ENCODE measurements at regions not wholly inside any gene's neighbourhood (a gene's known extent, or its start where the extent isn't known, plus 50 kb on each side); places are given as distances from the start of the nearest gene placed in this dataset.

DNA sequence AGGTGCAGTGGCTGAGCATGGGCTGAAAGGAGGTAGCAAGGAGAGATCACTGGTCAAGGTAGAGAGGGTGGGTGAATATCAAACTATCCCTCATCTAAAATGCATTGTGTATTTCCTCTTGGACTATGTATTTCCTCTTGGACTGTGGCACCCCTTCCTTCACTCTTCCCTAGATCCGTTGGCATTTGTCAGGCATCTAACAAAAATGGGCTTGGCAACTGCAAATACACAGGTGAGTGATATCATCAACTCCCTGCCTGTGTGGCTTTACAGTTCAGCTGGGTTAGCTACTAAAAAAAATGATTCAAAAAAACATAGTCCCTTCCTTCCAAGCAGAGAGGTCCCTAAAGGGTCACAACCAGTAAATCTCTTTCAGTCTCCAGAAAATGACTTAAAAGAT lies 142.8 kb upstream of the FUT8 start:
- no peak overlapping the region for H3K27ac ChIP-seq
- TF ChIP-seq ZFX (IDR thresholded peaks at IDR 0.05), result no peak
- TF ChIP-seq, protein P1, sequence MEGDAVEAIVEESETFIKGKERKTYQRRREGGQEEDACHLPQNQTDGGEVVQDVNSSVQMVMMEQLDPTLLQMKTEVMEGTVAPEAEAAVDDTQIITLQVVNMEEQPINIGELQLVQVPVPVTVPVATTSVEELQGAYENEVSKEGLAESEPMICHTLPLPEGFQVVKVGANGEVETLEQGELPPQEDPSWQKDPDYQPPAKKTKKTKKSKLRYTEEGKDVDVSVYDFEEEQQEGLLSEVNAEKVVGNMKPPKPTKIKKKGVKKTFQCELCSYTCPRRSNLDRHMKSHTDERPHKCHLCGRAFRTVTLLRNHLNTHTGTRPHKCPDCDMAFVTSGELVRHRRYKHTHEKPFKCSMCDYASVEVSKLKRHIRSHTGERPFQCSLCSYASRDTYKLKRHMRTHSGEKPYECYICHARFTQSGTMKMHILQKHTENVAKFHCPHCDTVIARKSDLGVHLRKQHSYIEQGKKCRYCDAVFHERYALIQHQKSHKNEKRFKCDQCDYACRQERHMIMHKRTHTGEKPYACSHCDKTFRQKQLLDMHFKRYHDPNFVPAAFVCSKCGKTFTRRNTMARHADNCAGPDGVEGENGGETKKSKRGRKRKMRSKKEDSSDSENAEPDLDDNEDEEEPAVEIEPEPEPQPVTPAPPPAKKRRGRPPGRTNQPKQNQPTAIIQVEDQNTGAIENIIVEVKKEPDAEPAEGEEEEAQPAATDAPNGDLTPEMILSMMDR (conservative IDR thresholded peaks at IDR 0.05), result no peak

DNA sequence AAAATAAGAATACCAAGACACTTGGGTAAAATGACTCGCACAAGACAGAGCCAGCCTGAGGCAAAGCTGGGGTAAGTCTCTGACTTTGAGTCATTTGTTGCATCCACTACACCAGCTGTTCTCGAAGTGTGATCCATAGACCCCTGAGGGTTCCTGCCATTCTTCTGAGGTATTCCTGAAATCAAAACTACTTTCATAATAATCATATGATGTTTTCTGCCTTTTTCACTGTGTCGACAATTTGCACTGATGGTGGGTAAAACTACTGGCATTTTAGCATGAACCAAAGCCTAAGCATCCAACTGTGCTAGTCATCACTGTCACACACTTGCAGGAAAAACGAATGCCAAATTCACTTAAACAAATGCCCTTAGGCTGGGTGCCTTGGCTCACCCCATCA lies 135.5 kb upstream of the FUT8 start:
- TF ChIP-seq, protein P1 (conservative IDR thresholded peaks at IDR 0.05), result no peak
- TF ChIP-seq ZFX (IDR thresholded peaks at IDR 0.05), result no peak

DNA sequence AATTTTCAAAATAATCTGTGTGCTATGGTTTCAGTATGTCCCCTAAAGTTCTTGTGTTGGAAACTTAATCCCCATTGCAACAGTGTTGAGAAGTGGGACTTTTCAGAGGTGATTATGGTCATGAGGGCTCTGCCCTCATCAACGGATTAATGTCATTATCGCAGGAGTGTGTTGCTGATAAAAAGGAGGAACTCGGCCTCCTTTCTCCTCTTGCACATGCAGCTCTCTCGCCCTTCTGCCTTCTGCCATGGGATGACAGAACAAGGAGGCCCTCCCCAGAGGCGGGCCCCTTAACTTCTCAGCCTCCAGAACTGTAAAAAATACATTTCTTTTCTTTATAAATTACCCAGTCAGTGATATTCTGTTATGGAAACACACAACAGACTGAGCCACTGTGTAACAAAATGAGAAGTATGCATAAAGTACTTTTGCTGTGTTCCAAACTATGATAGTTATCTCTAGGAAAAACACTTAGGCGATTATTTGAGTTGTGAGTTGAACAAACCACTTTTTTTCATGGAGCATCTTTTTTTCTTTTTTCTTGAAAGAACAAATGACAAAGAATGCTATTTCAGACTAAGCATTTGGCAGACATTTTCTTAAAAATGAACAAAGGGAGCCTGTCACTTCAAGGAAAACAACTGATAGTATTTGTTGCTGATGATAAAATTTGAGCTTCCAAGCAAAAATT lies 134.8 kb upstream of the FUT8 start:
- TF ChIP-seq, protein P1 (conservative IDR thresholded peaks at IDR 0.05), result no peak
- no peak for TF ChIP-seq ZFX (IDR thresholded peaks at IDR 0.05)
- H3K27ac ChIP-seq, result no peak overlapping the region

More for the DNA sequence above, 135.5 kb upstream of the FUT8 start:
- H3K27ac ChIP-seq, result no peak overlapping the region

DNA sequence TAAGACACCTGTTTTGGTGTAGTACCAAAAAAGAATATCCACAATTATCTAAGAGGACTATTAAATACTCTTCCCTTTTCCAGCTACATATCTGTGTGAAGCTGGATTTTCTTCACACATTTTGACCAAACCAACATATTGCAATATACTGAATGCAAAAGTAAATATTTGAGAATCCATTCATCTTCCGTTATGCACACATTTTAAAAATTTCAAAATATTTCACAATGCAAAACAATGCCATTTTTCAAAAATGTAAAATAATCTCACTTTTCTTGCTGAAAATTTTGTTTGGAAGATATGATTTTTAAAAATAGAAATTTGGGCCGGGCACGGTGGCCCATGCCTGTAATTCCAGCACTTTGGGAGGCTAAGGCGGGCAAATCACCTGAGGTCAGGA lies 133.9 kb upstream of the FUT8 start:
- no peak for TF ChIP-seq ZFX (IDR thresholded peaks at IDR 0.05)
- TF ChIP-seq, protein P1 (conservative IDR thresholded peaks at IDR 0.05), result no peak

DNA sequence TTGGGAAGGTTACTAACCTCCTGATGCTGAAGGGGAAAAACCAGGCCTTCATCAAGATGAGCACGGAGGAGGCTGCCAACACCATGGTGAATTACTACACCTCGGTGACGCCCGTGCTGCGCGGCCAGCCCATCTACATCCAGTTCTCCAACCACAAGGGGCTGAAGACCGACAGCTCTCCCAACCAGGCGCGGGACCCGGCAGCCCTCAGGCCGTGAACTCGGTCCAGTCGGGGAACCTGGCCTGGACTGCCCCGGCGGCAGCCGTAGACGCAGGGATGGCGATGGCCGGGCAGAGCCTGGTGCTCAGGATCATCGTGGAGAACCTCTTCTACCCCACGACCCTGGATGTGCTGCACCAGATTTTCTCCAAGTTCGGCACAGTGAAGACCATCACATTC lies 133.0 kb upstream of the FUT8 start:
- TF ChIP-seq ZFX (IDR thresholded peaks at IDR 0.05), result no peak
- TF ChIP-seq, protein P1 (conservative IDR thresholded peaks at IDR 0.05), result no peak
- no peak overlapping the region for H3K27ac ChIP-seq

More for the DNA sequence above, 133.9 kb upstream of the FUT8 start:
- H3K27ac ChIP-seq, result no peak overlapping the region

DNA sequence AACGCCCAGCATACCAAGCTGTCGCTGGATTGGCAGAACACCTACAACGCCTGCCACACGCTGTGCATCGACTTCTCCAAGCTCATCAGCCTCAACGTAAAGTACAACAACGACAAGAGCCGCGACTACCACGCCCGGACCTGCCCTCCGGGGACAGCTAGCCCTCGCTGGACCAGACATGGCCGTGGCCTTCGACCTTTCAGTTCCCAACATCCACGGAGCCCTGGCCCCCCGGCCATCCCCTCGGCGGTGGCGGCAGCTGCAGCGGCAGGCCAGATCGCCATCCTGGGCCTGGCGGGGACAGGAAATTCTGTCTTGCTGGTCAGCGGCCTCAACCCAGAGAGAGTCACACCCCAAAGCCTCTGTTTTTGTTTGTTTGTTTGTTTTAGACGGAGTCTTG lies 132.6 kb upstream of the FUT8 start:
- H3K27ac ChIP-seq, result no peak overlapping the region

GRCh38 chr14:65280653-65281052 lies 131.9 kb upstream of the FUT8 start:
- TF ChIP-seq ZFX (IDR thresholded peaks at IDR 0.05), result no peak
- TF ChIP-seq, protein P1 (conservative IDR thresholded peaks at IDR 0.05), result no peak
- H3K27ac ChIP-seq, result no peak overlapping the region

More for the DNA sequence above, 132.6 kb upstream of the FUT8 start:
- no peak for TF ChIP-seq ZFX (IDR thresholded peaks at IDR 0.05)
- TF ChIP-seq, protein P1 (conservative IDR thresholded peaks at IDR 0.05), result no peak

All from C4-2B (cell line).